ENCODE measurements at regions not wholly inside any gene's neighbourhood (a gene's known extent, or its start where the extent isn't known, plus 50 kb on each side); places are given as distances from the start of the nearest gene placed in this dataset.

GRCh38 chr5:5882706-5883105 is 460.2 kb downstream of the ICE1 start:
- TF ChIP-seq CTCF (IDR thresholded peaks at IDR 0.05) = no peak
- no peak for TF ChIP-seq POLR2A (IDR thresholded peaks at IDR 0.05)
- no peak for TF ChIP-seq POLR2AphosphoS5 (IDR thresholded peaks at IDR 0.05)
